Astrocyte (in vitro differentiated cells and primary cell): ENCODE measurements at regions not wholly inside any gene's neighbourhood (a gene's known extent, or its start where the extent isn't known, plus 50 kb on each side); places are given as distances from the start of the nearest gene placed in this dataset.

ENCODE experiments used
- DNase-seq: peaks from one replicate; pipeline ENCODE4 v3.0.0-alpha.2; 2010; ENCODE audit warnings: low read depth
- FAIRE-seq: peaks from 2 replicates; lab custom pipeline; 2011; peaks lifted over from hg19 to GRCh38; lab: Jason Lieb, UNC
- H2AFZ ChIP-seq: 2 replicates; pipeline ENCODE4 v1.6.0; 2012; ENCODE audit warnings: low read depth, low read length, inconsistent platforms
- H3K27ac ChIP-seq: 2 replicates; pipeline ENCODE4 v1.5.1; 2011; ENCODE audit warnings: low read depth, low read length, inconsistent platforms
- H3K27me3 ChIP-seq: 2 replicates; pipeline ENCODE4 v1.6.0; 2011; ENCODE audit warnings: low read length, inconsistent platforms; ENCODE audit not compliant: insufficient read depth
- H3K36me3 ChIP-seq: 2 replicates; pipeline ENCODE4 v1.5.1; 2011; ENCODE audit warnings: low read length, inconsistent platforms; ENCODE audit not compliant: insufficient read depth
- H3K4me1 ChIP-seq: 2 replicates; pipeline ENCODE4 v1.5.1; 2011; ENCODE audit warnings: low read length, inconsistent platforms; ENCODE audit not compliant: insufficient read depth
- H3K4me2 ChIP-seq: 2 replicates; pipeline ENCODE4 v1.6.0; 2012; ENCODE audit warnings: low read length, inconsistent platforms
- H3K4me3 ChIP-seq: 2 replicates; pipeline ENCODE4 v1.5.1; 2011; ENCODE audit warnings: low read depth, mild to moderate bottlenecking, low read length, inconsistent platforms; ENCODE audit not compliant: insufficient read depth
- H3K79me2 ChIP-seq: 2 replicates; pipeline ENCODE4 v1.6.0; 2012; ENCODE audit warnings: mild to moderate bottlenecking, low read length, inconsistent platforms; ENCODE audit not compliant: insufficient read depth
- H3K9ac ChIP-seq: 2 replicates; pipeline ENCODE4 v1.6.0; 2012; ENCODE audit warnings: mild to moderate bottlenecking, low read length, inconsistent platforms
- H3K9me3 ChIP-seq: 2 replicates; pipeline ENCODE4 v1.5.1; 2012; ENCODE audit warnings: low read depth, mild to moderate bottlenecking, low read length, inconsistent platforms; ENCODE audit not compliant: insufficient read depth
- H4K20me1 ChIP-seq: 2 replicates; pipeline ENCODE4 v1.6.0; 2012; ENCODE audit warnings: low read length, inconsistent platforms; ENCODE audit not compliant: insufficient read depth
- H3K27ac Mint-ChIP-seq: one replicate; pipeline ENCODE4 v1.8.0; 2021; ENCODE audit warnings: mild to moderate bottlenecking, mixed read lengths; ENCODE audit not compliant: unreplicated experiment
- H3K27me3 Mint-ChIP-seq: one replicate; pipeline ENCODE4 v1.8.0; 2021; ENCODE audit warnings: low read depth, mixed read lengths; ENCODE audit not compliant: unreplicated experiment
- H3K36me3 Mint-ChIP-seq: one replicate; pipeline ENCODE4 v1.8.0; 2021; ENCODE audit warnings: low read depth, mixed read lengths; ENCODE audit not compliant: unreplicated experiment
- H3K4me1 Mint-ChIP-seq: one replicate; pipeline ENCODE4 v1.8.0; 2021; ENCODE audit warnings: low read depth, mixed read lengths; ENCODE audit not compliant: unreplicated experiment
- H3K4me3 Mint-ChIP-seq: one replicate; pipeline ENCODE4 v1.8.0; 2021; ENCODE audit warnings: mild to moderate bottlenecking, moderate library complexity, mixed read lengths; ENCODE audit not compliant: unreplicated experiment
- H3K9me3 Mint-ChIP-seq: one replicate; pipeline ENCODE4 v1.8.0; 2021; ENCODE audit warnings: mild to moderate bottlenecking, mixed read lengths; ENCODE audit not compliant: unreplicated experiment
- EZH2 ChIP-seq: IDR thresholded peaks from 2 replicates; pipeline ENCODE4 v1.6.1; 2012; ENCODE audit warnings: mild to moderate bottlenecking, low read length, inconsistent platforms; ENCODE audit not compliant: insufficient read depth
- TF ChIP-seq, protein P1 (sequence below): IDR thresholded peaks from 2 replicates; pipeline ENCODE4 v1.5.1; 2011; ENCODE audit warnings: low read depth, mild to moderate bottlenecking, inconsistent platforms, low read length, moderate library complexity; ENCODE audit not compliant: insufficient read depth

DNA sequence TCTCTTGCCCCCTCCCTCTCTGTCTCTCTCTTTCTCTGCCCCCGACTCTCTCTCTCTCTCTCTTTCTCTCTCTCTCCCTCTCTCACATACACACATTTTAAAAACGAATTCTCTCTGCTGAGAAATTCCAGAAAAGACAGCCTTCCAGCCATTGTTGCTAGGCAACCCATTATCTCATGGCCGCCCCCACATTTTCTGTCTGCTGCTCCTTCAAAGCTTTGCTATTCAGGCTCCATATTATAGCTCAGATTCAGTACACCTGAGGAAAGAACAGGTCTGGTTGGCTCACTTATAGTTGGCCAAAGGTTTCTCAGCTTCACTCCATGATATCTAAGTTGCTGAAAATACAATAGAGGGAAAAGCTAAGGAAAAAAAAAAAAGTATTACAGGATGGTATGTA, 174.4 kb upstream of the RADX start:
- H3K27me3 Mint-ChIP-seq = no peaks in the 10 kb centered on the region
- Histone ChIP-seq H3K4me2 (no peak overlapping the region), H4K20me1 (no peaks in the 10 kb centered on the region), H2AFZ (no peak overlapping the region), H3K36me3 (no peaks in the 10 kb centered on the region), H3K4me1 (no peaks in the 10 kb centered on the region), H3K4me3 (no peak overlapping the region), H3K79me2 (no peaks in the 10 kb centered on the region), H3K27ac (no peak overlapping the region), H3K9ac (no peak overlapping the region), H3K27me3 (no peaks in the 10 kb centered on the region), H3K9me3 (no peaks in the 10 kb centered on the region)
- H3K27ac Mint-ChIP-seq = no peak overlapping the region
- DNase-seq (no peak), FAIRE-seq (peak; percentile 20)
- no peaks in the 10 kb centered on the region for H3K9me3 Mint-ChIP-seq
- H3K4me3 Mint-ChIP-seq = no peak overlapping the region
- TF ChIP-seq, protein P1, sequence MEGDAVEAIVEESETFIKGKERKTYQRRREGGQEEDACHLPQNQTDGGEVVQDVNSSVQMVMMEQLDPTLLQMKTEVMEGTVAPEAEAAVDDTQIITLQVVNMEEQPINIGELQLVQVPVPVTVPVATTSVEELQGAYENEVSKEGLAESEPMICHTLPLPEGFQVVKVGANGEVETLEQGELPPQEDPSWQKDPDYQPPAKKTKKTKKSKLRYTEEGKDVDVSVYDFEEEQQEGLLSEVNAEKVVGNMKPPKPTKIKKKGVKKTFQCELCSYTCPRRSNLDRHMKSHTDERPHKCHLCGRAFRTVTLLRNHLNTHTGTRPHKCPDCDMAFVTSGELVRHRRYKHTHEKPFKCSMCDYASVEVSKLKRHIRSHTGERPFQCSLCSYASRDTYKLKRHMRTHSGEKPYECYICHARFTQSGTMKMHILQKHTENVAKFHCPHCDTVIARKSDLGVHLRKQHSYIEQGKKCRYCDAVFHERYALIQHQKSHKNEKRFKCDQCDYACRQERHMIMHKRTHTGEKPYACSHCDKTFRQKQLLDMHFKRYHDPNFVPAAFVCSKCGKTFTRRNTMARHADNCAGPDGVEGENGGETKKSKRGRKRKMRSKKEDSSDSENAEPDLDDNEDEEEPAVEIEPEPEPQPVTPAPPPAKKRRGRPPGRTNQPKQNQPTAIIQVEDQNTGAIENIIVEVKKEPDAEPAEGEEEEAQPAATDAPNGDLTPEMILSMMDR = no peak
- TF ChIP-seq EZH2 = no peak
- no peaks in the 10 kb centered on the region for H3K4me1 Mint-ChIP-seq
- no peaks in the 10 kb centered on the region for H3K36me3 Mint-ChIP-seq

DNA sequence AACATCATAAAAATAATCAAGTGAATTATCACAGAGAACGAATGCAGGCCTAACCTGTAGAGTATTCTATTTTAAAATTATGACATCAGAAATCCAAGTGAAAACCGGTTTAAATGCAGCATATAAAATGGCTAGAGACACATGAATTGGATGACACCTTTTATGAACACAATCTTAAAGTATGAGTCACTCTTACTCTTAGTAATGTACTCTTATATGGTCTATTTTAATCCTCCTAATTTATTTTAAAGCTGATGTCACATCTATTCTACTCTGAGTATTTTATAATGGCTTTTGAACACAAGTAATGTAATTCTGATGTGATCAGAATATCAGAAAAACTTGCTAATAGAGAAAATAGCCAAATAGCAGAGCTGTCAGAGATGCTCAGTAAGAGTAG, 161.4 kb upstream of the RADX start:
- FAIRE-seq = no peak

DNA sequence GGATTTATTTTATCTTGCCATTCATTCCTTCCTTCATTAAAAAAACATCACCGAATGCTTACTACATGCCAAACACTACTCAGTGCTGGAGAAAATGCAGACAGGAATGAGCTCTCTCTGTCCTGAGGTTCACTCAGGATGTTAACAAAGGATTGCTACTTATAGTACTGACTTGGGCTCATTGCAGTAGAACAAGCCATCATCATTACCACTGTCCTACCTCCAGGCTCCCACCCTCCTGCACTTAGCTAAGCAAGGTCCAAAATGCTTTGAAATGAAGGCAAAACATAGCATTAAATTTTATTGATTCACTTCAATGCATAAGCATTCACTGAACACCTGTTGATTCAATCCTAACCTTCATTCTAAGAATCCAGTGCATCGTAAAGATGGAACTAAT, 159.8 kb upstream of the RADX start:
- no peaks in the 10 kb centered on the region for H3K4me1 Mint-ChIP-seq
- no peaks in the 10 kb centered on the region for H3K9me3 Mint-ChIP-seq
- H3K4me3 Mint-ChIP-seq = no peak overlapping the region
- H3K27ac Mint-ChIP-seq = no peak overlapping the region
- H3K36me3 Mint-ChIP-seq = no peaks in the 10 kb centered on the region
- Histone ChIP-seq H3K79me2 (no peaks in the 10 kb centered on the region), H3K4me1 (no peaks in the 10 kb centered on the region), H3K27ac (no peak overlapping the region), H2AFZ (no peak overlapping the region), H4K20me1 (no peaks in the 10 kb centered on the region), H3K4me3 (no peak overlapping the region), H3K4me2 (no peak overlapping the region), H3K9ac (no peak overlapping the region), H3K27me3 (no peaks in the 10 kb centered on the region), H3K9me3 (no peaks in the 10 kb centered on the region), H3K36me3 (no peaks in the 10 kb centered on the region)
- DNase-seq = no peak
- H3K27me3 Mint-ChIP-seq = no peaks in the 10 kb centered on the region
- TF ChIP-seq, protein P1 = no peak
- no peak for TF ChIP-seq EZH2
- no peak for FAIRE-seq

More for the DNA sequence above, 161.4 kb upstream of the RADX start:
- Histone ChIP-seq H4K20me1 (no peaks in the 10 kb centered on the region), H3K79me2 (no peaks in the 10 kb centered on the region), H3K4me1 (no peaks in the 10 kb centered on the region), H3K9ac (no peak overlapping the region), H2AFZ (no peak overlapping the region), H3K36me3 (no peaks in the 10 kb centered on the region), H3K9me3 (no peaks in the 10 kb centered on the region), H3K27ac (no peak overlapping the region), H3K4me2 (no peak overlapping the region), H3K4me3 (no peak overlapping the region), H3K27me3 (no peaks in the 10 kb centered on the region)
- no peaks in the 10 kb centered on the region for H3K27me3 Mint-ChIP-seq
- H3K4me1 Mint-ChIP-seq = no peaks in the 10 kb centered on the region
- TF ChIP-seq, protein P1 = no peak
- TF ChIP-seq EZH2 = no peak
- H3K36me3 Mint-ChIP-seq = no peaks in the 10 kb centered on the region
- H3K4me3 Mint-ChIP-seq = no peak overlapping the region
- no peaks in the 10 kb centered on the region for H3K9me3 Mint-ChIP-seq
- DNase-seq = no peak
- no peak overlapping the region for H3K27ac Mint-ChIP-seq
